Breast epithelium (tissue), 4 donors: ENCODE measurements at regions not wholly inside any gene's neighbourhood (a gene's known extent, or its start where the extent isn't known, plus 50 kb on each side); places are given as distances from the start of the nearest gene placed in this dataset.

Source experiments
- DNase-seq, 2 donors: peaks; one replicate each; pipeline ENCODE4 v3.0.0-alpha.2; 2019; ENCODE audit warnings: low spot score in 2 of 2
- H3K27ac ChIP-seq, 2 donors: fragments of 200-600 bp; sonication (generic) in 1 of 2; one replicate each; pipeline ENCODE4 v1.5.1; 2016 to 2019; ENCODE audit warnings: mild to moderate bottlenecking in 1 of 2
- H3K27me3 ChIP-seq, 2 donors: fragments of 200-600 bp; sonication (generic) in 1 of 2; one replicate each; pipeline versions ENCODE4 v1.5.1 to v1.6.0; 2017 to 2019; ENCODE audit warnings: control low read depth in 1 of 2, mild to moderate bottlenecking in 1 of 2
- H3K36me3 ChIP-seq: fragments of 200-600 bp; one replicate; pipeline ENCODE4 v1.5.1; 2019
- H3K4me1 ChIP-seq, 2 donors: fragments of 200-600 bp; sonication (generic); one replicate each; pipeline ENCODE4 v1.5.1; 2016 to 2019; ENCODE audit warnings: control low read depth in 1 of 2
- H3K4me3 ChIP-seq, 3 donors: fragments of 200-600 bp; sonication (generic); 1 replicate in 2 of 3; 2 replicates in 1 of 3; pipeline ENCODE4 v1.5.1; 2016 to 2019; ENCODE audit warnings: mild to moderate bottlenecking in 3 of 3, moderate library complexity in 2 of 3
- H3K9me3 ChIP-seq, 2 donors: fragments of 200-600 bp; sonication (generic) in 1 of 2; one replicate each; pipeline ENCODE4 v1.5.1; 2016 to 2019; ENCODE audit warnings: control low read depth in 1 of 2
- POLR2A ChIP-seq: fragments of 450-650 bp; IDR thresholded peaks from one replicate; pipeline ENCODE4 v1.6.1; 2016; ENCODE audit warnings: antibody characterized with exemption, mild to moderate bottlenecking, moderate library complexity
- POLR2AphosphoS5 ChIP-seq, 3 donors: sonication (generic); formaldehyde crosslinking; IDR thresholded peaks; one replicate each; pipeline ENCODE4 v1.6.1; 2017; ENCODE audit warnings: antibody characterized with exemption in 3 of 3
- intact Hi-C: fragments of 100-400 bp; cut with DNase I; formaldehyde crosslinking; loops from one replicate; pipeline ENCODE4 v1.15.1; 2023; ENCODE audit warnings: low total_unique reads
- TF ChIP-seq, protein P1 (sequence below), 3 donors: fragments of 450-650 bp; IDR thresholded peaks; one replicate each; pipeline ENCODE4 v1.5.1; 2016 to 2017; ENCODE audit warnings: antibody characterized with exemption in 3 of 3, mild to moderate bottlenecking in 3 of 3, moderate library complexity in 3 of 3

DNA sequence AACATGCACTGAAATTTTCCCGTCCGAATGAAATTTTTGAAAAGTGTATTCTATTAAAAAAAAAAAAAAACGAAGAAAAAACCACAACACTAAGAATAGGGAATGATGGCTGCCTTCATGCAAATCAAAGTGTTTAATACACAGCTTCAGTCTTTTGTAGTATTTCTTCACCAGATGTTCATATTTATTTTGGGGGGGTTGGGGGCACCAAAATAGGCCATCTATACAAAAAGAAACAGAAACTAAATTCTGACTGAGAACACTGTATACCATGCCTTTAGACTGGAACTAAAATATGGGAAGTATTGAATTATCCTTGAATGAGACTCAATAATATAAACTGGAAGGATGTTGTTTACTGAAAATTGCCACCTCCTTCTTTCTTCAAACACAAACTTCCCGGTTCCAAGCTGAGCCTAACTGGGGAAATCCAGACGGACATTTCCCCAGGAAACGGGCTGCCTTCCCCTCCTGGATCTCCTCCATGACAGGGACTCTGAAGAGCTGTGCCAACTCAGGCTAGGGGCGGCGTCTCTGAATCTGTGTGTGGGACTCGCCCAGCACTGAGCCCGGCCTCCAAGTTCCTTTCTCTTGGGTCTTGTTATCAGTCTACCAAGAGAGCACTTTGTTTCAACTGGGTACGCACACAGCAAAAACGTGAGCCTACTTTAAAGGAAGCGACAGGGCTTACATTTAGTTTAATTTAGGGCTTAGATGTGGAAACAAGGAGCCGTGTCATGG is 511.3 kb upstream of the ADAMTS16 start:
- Histone ChIP-seq H3K4me3 (no peak overlapping the region), H3K27me3 (no peaks in the 10 kb centered on the region), H3K36me3 (no peaks in the 10 kb centered on the region), H3K27ac (no peak overlapping the region), H3K4me1 (no peaks in the 10 kb centered on the region), H3K9me3 (peaks cover 0 to 10% of the 10 kb centered on the region in 2 donors)
- intact Hi-C loops: no loop called here
- TF ChIP-seq POLR2AphosphoS5 (IDR thresholded peaks at IDR 0.05) (no peak), POLR2A (no peak)
- TF ChIP-seq, protein P1, sequence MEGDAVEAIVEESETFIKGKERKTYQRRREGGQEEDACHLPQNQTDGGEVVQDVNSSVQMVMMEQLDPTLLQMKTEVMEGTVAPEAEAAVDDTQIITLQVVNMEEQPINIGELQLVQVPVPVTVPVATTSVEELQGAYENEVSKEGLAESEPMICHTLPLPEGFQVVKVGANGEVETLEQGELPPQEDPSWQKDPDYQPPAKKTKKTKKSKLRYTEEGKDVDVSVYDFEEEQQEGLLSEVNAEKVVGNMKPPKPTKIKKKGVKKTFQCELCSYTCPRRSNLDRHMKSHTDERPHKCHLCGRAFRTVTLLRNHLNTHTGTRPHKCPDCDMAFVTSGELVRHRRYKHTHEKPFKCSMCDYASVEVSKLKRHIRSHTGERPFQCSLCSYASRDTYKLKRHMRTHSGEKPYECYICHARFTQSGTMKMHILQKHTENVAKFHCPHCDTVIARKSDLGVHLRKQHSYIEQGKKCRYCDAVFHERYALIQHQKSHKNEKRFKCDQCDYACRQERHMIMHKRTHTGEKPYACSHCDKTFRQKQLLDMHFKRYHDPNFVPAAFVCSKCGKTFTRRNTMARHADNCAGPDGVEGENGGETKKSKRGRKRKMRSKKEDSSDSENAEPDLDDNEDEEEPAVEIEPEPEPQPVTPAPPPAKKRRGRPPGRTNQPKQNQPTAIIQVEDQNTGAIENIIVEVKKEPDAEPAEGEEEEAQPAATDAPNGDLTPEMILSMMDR (IDR thresholded peaks at IDR 0.05): no peak
- no peak for DNase-seq

GRCh38 chr5:4630031-4630430 is 510.1 kb upstream of the ADAMTS16 start:
- Histone ChIP-seq H3K36me3 (no peaks in the 10 kb centered on the region), H3K4me3 (no peak overlapping the region), H3K4me1 (no peaks in the 10 kb centered on the region), H3K27ac (no peak overlapping the region), H3K27me3 (no peaks in the 10 kb centered on the region), H3K9me3 (peaks cover 0 to 6% of the 10 kb centered on the region in 2 donors)
- intact Hi-C loops: no loop called here
- TF ChIP-seq, protein P1 (IDR thresholded peaks at IDR 0.05): no peak
- TF ChIP-seq POLR2A: no peak
- no peak for TF ChIP-seq POLR2AphosphoS5 (IDR thresholded peaks at IDR 0.05)
- DNase-seq: no peak

DNA sequence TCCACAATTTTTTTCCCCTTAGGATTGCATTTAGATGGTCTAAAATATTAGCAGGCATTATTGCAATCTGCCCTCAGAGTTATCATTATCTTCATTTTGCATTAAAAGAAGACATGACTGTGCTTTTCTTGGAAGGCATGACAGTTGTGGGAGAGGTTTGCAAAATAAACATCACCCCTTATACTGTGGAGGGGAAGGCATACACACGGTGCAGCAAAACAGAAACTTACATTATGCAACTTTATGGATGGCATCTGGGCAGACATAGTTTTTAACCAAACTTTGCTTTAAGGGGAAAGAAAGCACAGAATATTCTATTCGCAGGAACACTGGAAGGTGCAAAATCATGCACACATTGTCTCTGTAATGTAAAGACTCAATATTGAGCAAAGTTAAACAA is 505.8 kb upstream of the ADAMTS16 start:
- intact Hi-C loops: no loop called here
- H3K36me3 ChIP-seq: no peaks in the 10 kb centered on the region
- H3K27ac ChIP-seq: no peak overlapping the region
- H3K4me3 ChIP-seq: no peak overlapping the region
- no peak for DNase-seq
- no peak for TF ChIP-seq POLR2A
- no peaks in the 10 kb centered on the region for H3K4me1 ChIP-seq
- H3K27me3 ChIP-seq: no peaks in the 10 kb centered on the region
- no peaks in the 10 kb centered on the region for H3K9me3 ChIP-seq

DNA sequence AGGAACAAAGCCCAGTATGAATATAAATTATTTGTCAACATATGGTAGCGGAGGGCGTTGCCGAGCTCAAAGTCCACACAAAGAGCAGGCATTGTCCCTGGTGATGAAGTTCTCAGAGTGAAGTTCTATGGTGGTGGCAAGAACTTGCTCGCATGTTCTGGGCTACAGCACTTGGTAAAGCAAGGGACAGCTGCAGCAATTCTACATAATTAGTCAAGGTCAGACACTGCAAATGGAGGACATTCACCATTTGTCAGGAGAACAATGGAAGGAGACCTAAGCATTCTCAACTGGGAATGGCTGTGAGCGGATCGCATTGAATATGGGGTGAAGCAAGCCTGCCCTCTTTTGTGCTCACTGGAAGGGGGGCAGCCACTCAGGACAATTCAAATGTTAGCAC is 503.8 kb upstream of the ADAMTS16 start:
- Histone ChIP-seq H3K4me1 (no peaks in the 10 kb centered on the region), H3K4me3 (no peak overlapping the region), H3K27ac (no peak overlapping the region), H3K36me3 (no peaks in the 10 kb centered on the region), H3K27me3 (no peaks in the 10 kb centered on the region), H3K9me3 (no peaks in the 10 kb centered on the region)
- no peak for DNase-seq
- TF ChIP-seq, protein P1 (IDR thresholded peaks at IDR 0.05): no peak
- no peak for TF ChIP-seq POLR2AphosphoS5 (IDR thresholded peaks at IDR 0.05)
- TF ChIP-seq POLR2A: no peak
- intact Hi-C loops: no loop called here

DNA sequence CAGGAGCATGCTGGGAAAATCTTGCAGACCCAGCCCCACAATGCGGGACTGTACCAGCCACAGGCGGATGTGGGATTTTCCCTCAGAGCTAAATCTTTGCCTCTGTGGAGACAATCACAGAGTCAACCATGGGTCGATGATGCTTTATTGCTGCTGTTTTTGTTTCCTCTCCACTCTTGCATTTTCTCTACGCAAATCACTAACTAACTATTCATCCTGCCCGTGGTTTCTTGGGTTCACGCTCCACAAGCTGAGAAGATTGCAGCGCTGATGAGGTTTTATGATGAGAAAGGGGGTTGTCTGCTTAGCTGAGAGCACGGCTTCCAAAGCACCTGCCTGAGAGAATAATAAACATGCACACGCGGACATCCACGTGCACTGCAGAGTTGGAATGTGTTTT is 500.2 kb upstream of the ADAMTS16 start:
- no peaks in the 10 kb centered on the region for H3K36me3 ChIP-seq
- intact Hi-C loops: no loop called here
- DNase-seq: no peak
- H3K4me3 ChIP-seq: no peak overlapping the region
- H3K4me1 ChIP-seq: no peaks in the 10 kb centered on the region
- H3K27ac ChIP-seq: no peak overlapping the region
- H3K27me3 ChIP-seq: no peaks in the 10 kb centered on the region
- no peaks in the 10 kb centered on the region for H3K9me3 ChIP-seq
- TF ChIP-seq POLR2AphosphoS5 (IDR thresholded peaks at IDR 0.05): no peak
- no peak for TF ChIP-seq POLR2A
- TF ChIP-seq, protein P1 (IDR thresholded peaks at IDR 0.05): no peak
